HepG2 (cell line): ENCODE measurements at regions not wholly inside any gene's neighbourhood (a gene's known extent, or its start where the extent isn't known, plus 50 kb on each side); places are given as distances from the start of the nearest gene placed in this dataset.

ENCODE experiments used
- ATAC-seq: fragments of 200-7000 bp; cut with Tn5 transposase; 3 replicates; pipeline ENCODE4 v1.9.1; 2020; ENCODE audit warnings: mild to moderate bottlenecking, moderate library complexity
- BruUV-seq: library from RNA; stranded (reverse); fragments of 400-500 nt; replicated peaks from 2 replicates; lab custom pipeline; 2021; lab: Mats Ljungman, UMichigan
- CTCF ChIA-PET: fragments of 300-600 bp; formaldehyde crosslinking; extraction: SDS; loops from one replicate; lab custom pipeline; 2021; ENCODE audit warnings: low total read pairs, inconsistent platforms, low intra/inter-chr PET ratio; lab: Yijun Ruan, JAX
- POLR2A ChIA-PET: fragments of 350-600 bp; sonication (Branson Sonifier 250); formaldehyde crosslinking; loops from one replicate; lab custom pipeline; 2020; ENCODE audit warnings: antibody characterized with exemption, inconsistent platforms; lab: Yijun Ruan, JAX
- DNase-seq: peaks from one replicate; pipeline ENCODE4 v3.0.0-alpha.2; 2015; ENCODE audit warnings: low spot score
- FAIRE-seq: peaks from 3 replicates; lab custom pipeline; 2011; peaks lifted over from hg19 to GRCh38; lab: Jason Lieb, UNC
- H2AFZ ChIP-seq: one replicate; pipeline ENCODE4 v1.6.1; 2011; ENCODE audit warnings: low read length, inconsistent platforms
- H3K27ac ChIP-seq: fragments of 300-600 bp; 3 replicates; pipeline ENCODE4 v1.8.0; 2011; ENCODE audit warnings: mixed run types, mild to moderate bottlenecking, mixed read lengths, low read length, inconsistent platforms; ENCODE audit not compliant: insufficient read depth; ENCODE audit errors: extremely low read length
- H3K27me3 ChIP-seq, 2 experiments: fragments of 200-600 bp in 1 of 2; 2 replicates in 1 of 2; 3 replicates in 1 of 2; pipeline versions ENCODE4 v1.6.0 to v1.8.0; 2011; ENCODE audit warnings: low read length in 2 of 2, mild to moderate bottlenecking in 2 of 2, moderate library complexity in 2 of 2, inconsistent platforms in 1 of 2; ENCODE audit not compliant: insufficient read depth in 2 of 2, control insufficient read depth in 1 of 2
- H3K36me3 ChIP-seq, 2 experiments: fragments of 200-600 bp in 1 of 2; replicated peaks in 1 of 2; 2 replicates in 1 of 2; 3 replicates in 1 of 2; pipeline versions ENCODE4 v1.5.1 to v1.8.0; 2011; ENCODE audit warnings: low read length in 2 of 2, inconsistent platforms in 1 of 2; ENCODE audit not compliant: insufficient read depth in 2 of 2, control insufficient read depth in 1 of 2
- H3K4me1 ChIP-seq: 2 replicates; pipeline ENCODE4 v1.5.1; 2012; ENCODE audit warnings: low read length, inconsistent platforms; ENCODE audit not compliant: insufficient read depth
- H3K4me2 ChIP-seq: 2 replicates; pipeline ENCODE4 v1.6.0; 2011; ENCODE audit warnings: low read depth, low read length, inconsistent platforms
- H3K4me3 ChIP-seq, 3 experiments: fragments of 200-600 bp in 1 of 3; sonication (generic), shearing (Covaris generic) in 1 of 3; replicated peaks in 1 of 3; 2 replicates each; pipeline ENCODE4 v1.5.1; 2011 to 2016; ENCODE audit warnings: low read length in 3 of 3, inconsistent platforms in 2 of 3, low read depth in 2 of 3, mild to moderate bottlenecking in 2 of 3, control low read depth in 1 of 3, mixed read lengths in 1 of 3; ENCODE audit not compliant: insufficient read depth in 1 of 3
- H3K79me2 ChIP-seq: one replicate; pipeline ENCODE4 v1.6.1; 2011; ENCODE audit warnings: low read length, inconsistent platforms; ENCODE audit not compliant: insufficient read depth
- H3K9ac ChIP-seq: 2 replicates; pipeline ENCODE4 v1.6.0; 2011; ENCODE audit warnings: mild to moderate bottlenecking, low read depth, low read length, inconsistent platforms; ENCODE audit not compliant: insufficient read depth
- H3K9me3 ChIP-seq: 2 replicates; pipeline ENCODE4 v1.5.1; 2012; ENCODE audit warnings: mild to moderate bottlenecking, low read length
- H4K20me1 ChIP-seq: 2 replicates; pipeline ENCODE4 v1.6.0; 2011; ENCODE audit warnings: inconsistent platforms, mild to moderate bottlenecking, low read length, moderate library complexity; ENCODE audit not compliant: insufficient read depth
- AGO2 ChIP-seq: fragments of 200-400 bp; formaldehyde crosslinking; optimal IDR thresholded peaks from 2 replicates; pipeline ENCODE3; 2017; ENCODE audit warnings: mild to moderate bottlenecking, low read depth, low read length, moderate library complexity
- ARHGAP35 ChIP-seq: sonication (generic); formaldehyde crosslinking; IDR thresholded peaks from 2 replicates; pipeline ENCODE4 v1.9.0; 2022; ENCODE audit warnings: mild to moderate bottlenecking, inconsistent platforms, moderate library complexity, missing genetic modification reagents, borderline replicate concordance
- CHCHD3 ChIP-seq: sonication (generic); formaldehyde crosslinking; IDR thresholded peaks from 2 replicates; pipeline ENCODE4 v1.8.0; 2022; ENCODE audit warnings: mild to moderate bottlenecking, missing genetic modification reagents, moderate library complexity
- CSRNP2 ChIP-seq: sonication (generic); formaldehyde crosslinking; conservative IDR thresholded peaks from 2 replicates; pipeline ENCODE4 v1.8.0; 2022; ENCODE audit warnings: low read depth, missing genetic modification reagents
- HNRNPLL ChIP-seq: fragments of 200-400 bp; formaldehyde crosslinking; IDR thresholded peaks from 2 replicates; pipeline ENCODE4 v1.6.1; 2017; ENCODE audit warnings: mild to moderate bottlenecking, low read depth, low read length; ENCODE audit not compliant: poor library complexity, severe bottlenecking
- JUND ChIP-seq: sonication (generic); formaldehyde crosslinking; IDR thresholded peaks from 2 replicates; pipeline ENCODE4 v1.8.0; 2022; ENCODE audit warnings: mild to moderate bottlenecking, missing genetic modification reagents
- NCOR1 ChIP-seq: fragments of 200-600 bp; sonication (generic); IDR thresholded peaks from 2 replicates; pipeline ENCODE4 v1.7.0; 2017; ENCODE audit warnings: antibody characterized with exemption, low read length, borderline replicate concordance
- ONECUT2 ChIP-seq: sonication (generic); formaldehyde crosslinking; IDR thresholded peaks from 2 replicates; pipeline ENCODE4 v1.4.0; 2020; ENCODE audit warnings: missing genetic modification reagents
- RORA ChIP-seq: sonication (generic); formaldehyde crosslinking; IDR thresholded peaks from 2 replicates; pipeline ENCODE4 v1.5.0; 2020; ENCODE audit warnings: mild to moderate bottlenecking, missing genetic modification reagents, moderate library complexity
- ZNF180 ChIP-seq: sonication (generic); formaldehyde crosslinking; IDR thresholded peaks from 2 replicates; pipeline ENCODE4 v1.4.0; 2020; ENCODE audit warnings: low read depth, missing genetic modification reagents, borderline replicate concordance
- ZNF232 ChIP-seq: sonication (generic); formaldehyde crosslinking; IDR thresholded peaks from 2 replicates; pipeline ENCODE4 v1.4.0; 2020; ENCODE audit warnings: missing genetic modification reagents, borderline replicate concordance
- ZNF256 ChIP-seq: sonication (generic); formaldehyde crosslinking; conservative IDR thresholded peaks from 2 replicates; pipeline ENCODE4 v1.4.0; 2020; ENCODE audit warnings: missing genetic modification reagents
- ZNF260 ChIP-seq: sonication (generic); formaldehyde crosslinking; IDR thresholded peaks from 2 replicates; pipeline ENCODE4 v1.4.0; 2020; ENCODE audit warnings: missing genetic modification reagents, low read depth, mild to moderate bottlenecking, borderline replicate concordance
- ZNF263 ChIP-seq: sonication (generic); formaldehyde crosslinking; IDR thresholded peaks from 2 replicates; pipeline ENCODE4 v1.4.0; 2020; ENCODE audit warnings: missing genetic modification reagents
- ZNF546 ChIP-seq: sonication (generic); formaldehyde crosslinking; conservative IDR thresholded peaks from 2 replicates; pipeline ENCODE4 v1.8.1; 2023; ENCODE audit warnings: mild to moderate bottlenecking, missing genetic modification reagents
- WGBS: methylation state at CpG from one replicate; pipeline ENCODE4 v1.1.6; 2017; ENCODE audit warnings: low lambda C conversion rate; 5-methylcytosine and 5-hydroxymethylcytosine counted together
- in situ Hi-C: cut with HindIII; loops from 2 replicates; pipeline ENCODE4 v1.10.0; 2017; ENCODE audit warnings: low pct_unique_long_range_greater_than_20kb; ENCODE audit not compliant: extremely low pct_ligation_motif_present
- intact Hi-C: fragments of 100-400 bp; cut with micrococcal nuclease; formaldehyde crosslinking; loops from one replicate; pipeline ENCODE4 v1.10.0; 2022; ENCODE audit not compliant: unreplicated experiment
- TF ChIP-seq, protein P1 (sequence below): sonication (generic); formaldehyde crosslinking; IDR thresholded peaks from 2 replicates; pipeline ENCODE4 v1.5.0; 2020; ENCODE audit warnings: missing genetic modification reagents

- H3K4me1 ChIP-seq = peaks cover 18% of the 10 kb centered on the region
- no peak for TF ChIP-seq ZNF260
- TF ChIP-seq, protein P1, sequence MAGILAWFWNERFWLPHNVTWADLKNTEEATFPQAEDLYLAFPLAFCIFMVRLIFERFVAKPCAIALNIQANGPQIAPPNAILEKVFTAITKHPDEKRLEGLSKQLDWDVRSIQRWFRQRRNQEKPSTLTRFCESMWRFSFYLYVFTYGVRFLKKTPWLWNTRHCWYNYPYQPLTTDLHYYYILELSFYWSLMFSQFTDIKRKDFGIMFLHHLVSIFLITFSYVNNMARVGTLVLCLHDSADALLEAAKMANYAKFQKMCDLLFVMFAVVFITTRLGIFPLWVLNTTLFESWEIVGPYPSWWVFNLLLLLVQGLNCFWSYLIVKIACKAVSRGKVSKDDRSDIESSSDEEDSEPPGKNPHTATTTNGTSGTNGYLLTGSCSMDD = no peak
- TF ChIP-seq CHCHD3 (CRISPR knock-in tag) = no peak
- TF ChIP-seq ONECUT2 (CRISPR knock-in tag) = no peak
- TF ChIP-seq RORA (CRISPR knock-in tag) = no peak
- no peak for TF ChIP-seq NCOR1
- TF ChIP-seq ZNF546 (CRISPR knock-in tag) = no peak
- TF ChIP-seq ZNF232 = no peak
- TF ChIP-seq ZNF263 = no peak
- TF ChIP-seq ARHGAP35 (CRISPR knock-in tag) = no peak
- no peak for TF ChIP-seq AGO2
- TF ChIP-seq CSRNP2 (CRISPR knock-in tag) = no peak
- TF ChIP-seq ZNF256 = no peak
- no peak for TF ChIP-seq HNRNPLL
- TF ChIP-seq JUND (CRISPR knock-in tag) = no peak
- no peak for TF ChIP-seq ZNF180 (CRISPR knock-in tag)
- H3K27ac ChIP-seq = no peak overlapping the region
- peaks cover 11% of the 10 kb centered on the region; the same call in 1 of the 2 replicates for H3K9me3 ChIP-seq
- BruUV-seq = no TSS peak
- ATAC-seq = no peak
- intact Hi-C loops (no loop called here), in situ Hi-C loops (no loop called here)
- ChIA-PET CTCF (no interaction called here), POLR2A (no interaction called here)
- H3K79me2 ChIP-seq = no peaks in the 10 kb centered on the region
- DNase-seq = peak; percentile 3
- H3K27me3 ChIP-seq = no peaks in the 10 kb centered on the region
- H3K9ac ChIP-seq = no peak overlapping the region
- H3K4me2 ChIP-seq = no peak overlapping the region
- FAIRE-seq = no peak
- no peaks in the 10 kb centered on the region for H4K20me1 ChIP-seq
- no peak overlapping the region for H2AFZ ChIP-seq
- WGBS = 15% methylated on average over 7 of the region's 7 CpGs
- H3K36me3 ChIP-seq = no peaks in the 10 kb centered on the region
- H3K4me3 ChIP-seq = no peak overlapping the region
Observed at GRCh38 chr1:91091812-91092211, 70.0 kb upstream of the ZNF644 start.
